Epithelial cell of proximal tubule (primary cell): ENCODE measurements at regions not wholly inside any gene's neighbourhood (a gene's known extent, or its start where the extent isn't known, plus 50 kb on each side); places are given as distances from the start of the nearest gene placed in this dataset.
A peak's percentile ranks its signal among the peaks of the same experiment; 100 is the strongest.
"Not testable (repeated sequence)": the region's sequence is repeated elsewhere in the genome, so short reads cannot be mapped to it uniquely, and the experiment has no call there.

ENCODE experiments used
- DNase-seq: peaks from one replicate; pipeline ENCODE4 v3.0.0-alpha.2; 2011; ENCODE audit warnings: low read depth
- H3K4me3 ChIP-seq: 2 replicates; pipeline ENCODE4 v1.5.1; 2011; ENCODE audit warnings: low read depth, mild to moderate bottlenecking, low read length
- CTCF ChIP-seq: conservative IDR thresholded peaks from 2 replicates; pipeline ENCODE4 v1.5.1; 2012; ENCODE audit warnings: low read depth, mild to moderate bottlenecking, low read length

GRCh38 chr3:31321620-31322019 lies 211.1 kb upstream of the STT3B start:
- no peak for TF ChIP-seq CTCF
- H3K4me3 ChIP-seq = no peak overlapping the region
- no peak for DNase-seq

- H3K4me3 ChIP-seq = no peak overlapping the region
- DNase-seq = no peak
- no peak for TF ChIP-seq CTCF
Measured at GRCh38 chr3:31322460-31322859, 210.3 kb upstream of the STT3B start.

DNA sequence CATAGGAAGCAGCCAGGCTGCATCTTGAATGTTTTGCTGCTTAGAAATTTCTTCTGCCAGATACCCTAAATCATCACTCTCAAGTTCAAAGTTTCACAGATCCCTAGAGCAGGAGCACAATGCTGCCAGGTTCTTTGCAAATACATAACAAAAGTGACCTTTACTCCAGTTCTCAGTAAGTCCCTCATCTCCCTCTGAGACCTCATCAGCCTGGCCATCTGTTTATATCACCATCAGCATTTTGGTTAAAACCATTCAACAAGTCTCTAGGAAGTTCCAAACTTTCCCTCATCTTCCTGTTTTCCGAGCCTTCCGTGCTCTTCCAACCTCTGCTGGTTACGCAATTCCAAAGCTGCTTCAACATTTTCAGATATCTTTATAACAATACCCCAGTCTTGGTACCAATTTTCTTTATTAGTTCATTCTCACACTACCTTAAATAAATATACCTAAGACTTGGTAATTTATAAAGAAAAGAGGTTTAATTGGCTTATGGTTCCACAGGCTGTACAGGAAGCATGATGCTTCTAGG lies 204.8 kb upstream of the STT3B start:
- H3K4me3 ChIP-seq, DNase-seq: not testable (repeated sequence)

DNA sequence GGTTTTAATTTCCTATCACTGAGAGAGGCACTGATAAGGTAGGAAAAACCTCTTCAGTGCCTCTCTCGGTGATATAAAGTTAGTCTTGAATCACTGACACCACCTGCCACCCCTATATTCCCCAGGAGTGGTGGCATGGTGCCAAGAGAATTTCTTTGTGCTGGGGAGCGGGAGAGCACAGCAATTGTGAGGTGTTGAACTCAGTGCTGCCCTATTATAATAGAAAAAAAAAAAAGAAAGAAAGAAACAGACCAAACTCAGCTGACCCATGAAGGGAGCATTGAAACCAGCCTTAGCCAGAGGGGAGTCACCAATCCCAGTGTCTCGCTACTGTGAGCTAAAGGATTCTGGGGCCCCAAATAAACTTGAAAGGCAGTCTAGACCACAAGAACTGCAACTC lies 201.4 kb upstream of the STT3B start:
- no peak overlapping the region for H3K4me3 ChIP-seq
- TF ChIP-seq CTCF = no peak
- DNase-seq = no peak

DNA sequence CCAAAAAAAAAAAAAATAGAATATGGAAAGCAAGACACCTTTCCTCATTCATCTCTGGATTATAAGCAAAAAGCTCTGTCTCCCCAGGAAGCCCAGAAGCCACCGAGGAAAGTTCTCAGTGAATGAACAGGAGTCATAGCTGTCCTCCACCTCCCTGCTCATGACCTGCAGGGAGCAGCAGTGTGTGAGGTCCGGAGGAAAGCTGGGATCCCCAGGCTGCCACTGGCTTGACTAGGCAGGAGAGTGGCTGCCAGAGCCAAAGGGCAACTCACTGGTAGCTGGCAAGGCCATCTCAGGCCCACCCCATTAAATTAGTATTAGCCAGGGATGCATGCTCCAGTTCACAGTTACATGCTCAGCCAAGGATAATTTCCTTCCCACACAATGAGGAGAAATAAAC lies 191.6 kb upstream of the STT3B start:
- TF ChIP-seq CTCF = peak; percentile 49
- DNase-seq = no peak

GRCh38 chr3:31343075-31343474 lies 189.7 kb upstream of the STT3B start:
- no peak for DNase-seq
- TF ChIP-seq CTCF = no peak
- H3K4me3 ChIP-seq = no peak overlapping the region

More for the DNA sequence above, 191.6 kb upstream of the STT3B start:
- no peak overlapping the region for H3K4me3 ChIP-seq

DNA sequence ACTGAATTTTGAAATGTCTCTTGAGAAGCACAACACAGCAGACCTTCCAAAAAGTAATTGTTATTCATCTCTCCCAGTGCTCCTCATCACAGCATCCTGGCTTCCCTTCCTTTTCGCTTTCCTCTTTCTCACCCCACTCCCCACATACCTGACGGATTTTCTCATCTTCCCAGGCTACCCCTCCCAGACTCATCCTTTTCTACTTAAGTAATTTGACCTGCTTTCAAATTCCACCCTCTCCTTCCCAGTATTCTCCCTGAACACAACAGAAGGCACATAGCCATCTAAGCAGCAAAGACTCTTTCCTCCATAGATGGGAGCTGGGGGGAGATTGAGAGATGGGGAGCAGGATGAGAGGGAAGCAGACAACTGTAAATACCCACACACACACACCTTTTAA lies 187.1 kb upstream of the STT3B start:
- TF ChIP-seq CTCF = no peak
- no peak for DNase-seq

DNA sequence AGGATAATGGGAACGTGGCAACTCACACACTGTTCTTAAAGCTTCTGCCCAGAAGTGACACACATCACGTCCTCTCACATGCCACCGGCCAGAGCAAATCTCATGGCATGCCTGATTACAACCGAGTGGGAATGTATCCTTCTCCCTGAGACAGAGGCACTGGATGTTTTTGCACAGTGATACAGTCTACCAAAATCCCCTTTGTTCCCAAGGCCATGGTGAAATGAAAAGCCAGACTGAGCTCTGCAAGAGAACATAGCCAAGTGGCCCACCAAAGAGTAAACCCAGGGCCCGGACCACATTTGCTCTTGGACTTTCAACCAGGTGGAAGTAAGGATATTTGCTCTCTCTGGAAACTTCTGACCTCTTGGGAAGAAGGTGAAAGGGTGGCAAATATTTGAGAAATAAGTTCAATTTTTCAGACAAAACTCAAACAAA lies 186.2 kb upstream of the STT3B start:
- DNase-seq = no peak
- TF ChIP-seq CTCF = no peak
- H3K4me3 ChIP-seq = no peak overlapping the region

More for the DNA sequence above, 187.1 kb upstream of the STT3B start:
- H3K4me3 ChIP-seq = no peak overlapping the region
